Adrenal gland (tissue), 9 donors: ENCODE measurements at regions not wholly inside any gene's neighbourhood (a gene's known extent, or its start where the extent isn't known, plus 50 kb on each side); places are given as distances from the start of the nearest gene placed in this dataset.
A peak's percentile ranks its signal among the peaks of the same experiment; 100 is the strongest.

Experiments used
- DNase-seq, 7 donors: peaks; one replicate each; pipeline ENCODE4 v3.0.0-alpha.2; 2019 to 2020
- H3K27ac ChIP-seq, 5 donors: fragments of 200-600 bp; sonication (generic) in 4 of 5; 1 replicate in 3 of 5; 2 replicates in 2 of 5; pipeline versions ENCODE4 v1.5.1 to v1.8.0; 2016 to 2020; ENCODE audit warnings: mild to moderate bottlenecking in 1 of 5
- H3K27me3 ChIP-seq: fragments of 200-600 bp; 2 replicates; pipeline ENCODE4 v1.8.0; 2021
- H3K36me3 ChIP-seq, 2 donors: fragments of 200-600 bp; replicated peaks in 1 of 2; 1 replicate in 1 of 2; 2 replicates in 1 of 2; pipeline versions ENCODE4 v1.5.1 to v1.8.0; 2018 to 2022
- H3K4me1 ChIP-seq, 2 donors: fragments of 200-600 bp; replicated peaks in 1 of 2; 1 replicate in 1 of 2; 2 replicates in 1 of 2; pipeline versions ENCODE4 v1.5.1 to v1.8.0; 2018 to 2021
- H3K4me3 ChIP-seq, 4 donors: fragments of 200-600 bp; sonication (generic) in 3 of 4; one replicate each; pipeline ENCODE4 v1.5.1; 2016 to 2018
- H3K9me3 ChIP-seq, 3 donors: fragments of 200-600 bp; sonication (generic) in 1 of 3; replicated peaks in 1 of 3; 1 replicate in 2 of 3; 2 replicates in 1 of 3; pipeline versions ENCODE4 v1.5.1 to v1.8.0; 2016 to 2021
- CTCF ChIP-seq, 6 experiments: fragments of 450-650 bp in 4 of 6; fragments of 200-600 bp in 2 of 6; sonication (generic) in 1 of 6; IDR thresholded peaks; 1 replicate in 5 of 6; 2 replicates in 1 of 6; pipeline versions ENCODE4 v1.5.1 to v1.8.0; 2016 to 2021; ENCODE audit warnings: antibody characterized with exemption in 6 of 6, mild to moderate bottlenecking in 2 of 6, moderate library complexity in 1 of 6
- POLR2A ChIP-seq, 2 donors: fragments of 450-650 bp; IDR thresholded peaks; one replicate each; pipeline ENCODE4 v1.6.1; 2017; ENCODE audit warnings: antibody characterized with exemption in 2 of 2, mild to moderate bottlenecking in 2 of 2, moderate library complexity in 1 of 2
- WGBS, 4 donors: extraction: QIAGEN DNeasy Blood & Tissue Kit in 2 of 4; methylation state at CpG; one replicate each; pipeline versions ENCODE4 v1.1.5 to v1.1.7; 2013 to 2017; 5-methylcytosine and 5-hydroxymethylcytosine counted together
- intact Hi-C, 2 donors: fragments of 100-400 bp; cut with DNase I; formaldehyde crosslinking; loops; one replicate each; pipeline versions ENCODE4 v1.14.1 to v1.15.0; 2022 to 2023
- donor health status: healthy with polysubstance abuse.
- donor health status: Bipolar disorder and iron deficiency.
- donor health status: DM: yes; HTN: yes; CAD: no.
- donor health status: DM: no; HTN: no; CAD: no.
- donor health status: DM: no; HTN: no; CAD: no.

GRCh38 chrX:103158317-103158621 lies 56.6 kb upstream of the BEX4 start:
- Histone ChIP-seq H3K27me3 (no peaks in the 10 kb centered on the region), H3K9me3 (no peaks in the 10 kb centered on the region), H3K4me3 (no peak overlapping the region), H3K36me3 (no peaks in the 10 kb centered on the region), H3K27ac (no peak overlapping the region), H3K4me1 (no peaks in the 10 kb centered on the region)
- DNase-seq, result no peak
- intact Hi-C loops, result no loop called here
- TF ChIP-seq POLR2A (IDR thresholded peaks at IDR 0.05), result no peak
- TF ChIP-seq CTCF (IDR thresholded peaks at IDR 0.05), result no peak
- WGBS, 4 donors, result 28 to 43% (median 29%) methylated on average over 4 of the region's 4 CpGs

GRCh38 chrX:103157496-103158316 lies 57.2 kb upstream of the BEX4 start:
- WGBS, 4 donors, result 33 to 65% (median 44%) methylated on average over 2 of the region's 2 CpGs
- DNase-seq, result peak; percentile 17 to 61 (median 40)
- H3K9me3 ChIP-seq, result no peaks in the 10 kb centered on the region
- TF ChIP-seq POLR2A (IDR thresholded peaks at IDR 0.05) (no peak), CTCF (IDR thresholded peaks at IDR 0.05) (peak; percentile 45 to 66 (median 52))
- H3K36me3 ChIP-seq, result no peaks in the 10 kb centered on the region
- H3K27ac ChIP-seq, result no peak overlapping the region
- no peak overlapping the region for H3K4me3 ChIP-seq
- H3K27me3 ChIP-seq, result no peaks in the 10 kb centered on the region
- no peaks in the 10 kb centered on the region for H3K4me1 ChIP-seq
- intact Hi-C loops, result no loop called here

GRCh38 chrX:103155201-103155600 lies 59.7 kb upstream of the BEX4 start:
- 84 to 91% (median 88%) methylated on average over 1 of the region's 1 CpG for WGBS, 4 donors
- no peak for DNase-seq
- no peaks in the 10 kb centered on the region for H3K4me1 ChIP-seq
- H3K36me3 ChIP-seq, result no peaks in the 10 kb centered on the region
- no peak overlapping the region for H3K27ac ChIP-seq
- no peaks in the 10 kb centered on the region for H3K9me3 ChIP-seq
- intact Hi-C loops, result no loop called here
- no peak for TF ChIP-seq CTCF (IDR thresholded peaks at IDR 0.05)
- TF ChIP-seq POLR2A (IDR thresholded peaks at IDR 0.05), result no peak
- H3K27me3 ChIP-seq, result peaks cover 6% of the 10 kb centered on the region
- no peak overlapping the region for H3K4me3 ChIP-seq

- WGBS, 4 donors, result 70 to 98% (median 86%) methylated on average over 2 of the region's 2 CpGs
- peaks cover 6% of the 10 kb centered on the region for H3K27me3 ChIP-seq
- H3K9me3 ChIP-seq, result no peaks in the 10 kb centered on the region
- no peaks in the 10 kb centered on the region for H3K36me3 ChIP-seq
- TF ChIP-seq POLR2A (IDR thresholded peaks at IDR 0.05) (no peak), CTCF (IDR thresholded peaks at IDR 0.05) (no peak)
- H3K4me1 ChIP-seq, result no peaks in the 10 kb centered on the region
- intact Hi-C loops, result no loop called here
- H3K27ac ChIP-seq, result no peak overlapping the region
- DNase-seq, result no peak
- no peak overlapping the region for H3K4me3 ChIP-seq
These were observed 60.7 kb upstream of the NXF3 start for GRCh38 chrX:103153661-103154060.
